Keratinocyte (primary cell): ENCODE measurements at regions not wholly inside any gene's neighbourhood (a gene's known extent, or its start where the extent isn't known, plus 50 kb on each side); places are given as distances from the start of the nearest gene placed in this dataset.

Source experiments
- CTCF ChIP-seq, 3 experiments: IDR thresholded peaks in 1 of 3; conservative IDR thresholded peaks in 1 of 3; optimal IDR thresholded peaks in 1 of 3; 2 replicates in 2 of 3; 3 replicates in 1 of 3; pipeline versions ENCODE3 to v1.5.1; 2011; ENCODE audit warnings: low read length in 3 of 3, mild to moderate bottlenecking in 3 of 3, moderate library complexity in 2 of 3, control low read depth in 1 of 3, inconsistent platforms in 1 of 3; ENCODE audit not compliant: insufficient read depth in 2 of 3; ENCODE audit errors: extremely low read depth in 1 of 3
- EZH2 ChIP-seq: IDR thresholded peaks from one replicate; pipeline ENCODE4 v1.6.1; 2012; ENCODE audit warnings: inconsistent platforms, mild to moderate bottlenecking, low read length, moderate library complexity

- TF ChIP-seq CTCF (optimal IDR thresholded peaks at IDR 0.05 in 1 of 3, IDR thresholded peaks at IDR 0.05 in 1 of 3, conservative IDR thresholded peaks at IDR 0.05 in 1 of 3; ENCODE audit: extremely low read depth in 1 of 3, insufficient read depth in 2 of 3, low read length in 3 of 3), result no peak
- no peak for TF ChIP-seq EZH2
These were observed 328.5 kb downstream of the EPM2A start for GRCh38 chr6:145406783-145407182.
